ENCODE measurements at regions not wholly inside any gene's neighbourhood (a gene's known extent, or its start where the extent isn't known, plus 50 kb on each side); places are given as distances from the start of the nearest gene placed in this dataset.

- TF ChIP-seq SNAI2 (CRISPR knock-in tag; IDR thresholded peaks at IDR 0.05) (no peak), OSR1 (CRISPR knock-in tag; IDR thresholded peaks at IDR 0.05) (no peak), ARNTL (CRISPR knock-in tag; IDR thresholded peaks at IDR 0.05; ENCODE audit: borderline replicate concordance, low read depth) (no peak), ZFP3 (CRISPR knock-in tag; IDR thresholded peaks at IDR 0.05) (no peak), TSHZ2 (CRISPR knock-in tag; IDR thresholded peaks at IDR 0.05) (no peak), GLIS3 (CRISPR knock-in tag; IDR thresholded peaks at IDR 0.05) (no peak), CSDC2 (CRISPR knock-in tag; IDR thresholded peaks at IDR 0.05) (no peak), ISL1 (CRISPR knock-in tag; IDR thresholded peaks at IDR 0.05) (no peak), PATZ1 (CRISPR knock-in tag; IDR thresholded peaks at IDR 0.05; ENCODE audit: borderline replicate concordance) (no peak), ZNF70 (CRISPR knock-in tag; IDR thresholded peaks at IDR 0.05) (no peak), RARB (CRISPR knock-in tag; IDR thresholded peaks at IDR 0.05) (no peak), PPARA (CRISPR knock-in tag; IDR thresholded peaks at IDR 0.05; ENCODE audit: borderline replicate concordance) (no peak), CREB5 (CRISPR knock-in tag; IDR thresholded peaks at IDR 0.05; ENCODE audit: low read depth) (no peak), ZFP30 (CRISPR knock-in tag; IDR thresholded peaks at IDR 0.05) (no peak)
These were observed 508.0 kb upstream of the MMS22L start for GRCh38 chr6:97790926-97791590.

All from SK-N-SH treated with all-trans-retinoic acid at 6 μM for 48 hours (cell line).